GM18867 (cell line): ENCODE measurements at regions not wholly inside any gene's neighbourhood (a gene's known extent, or its start where the extent isn't known, plus 50 kb on each side); places are given as distances from the start of the nearest gene placed in this dataset.
"Not testable (repeated sequence)": the region's sequence is repeated elsewhere in the genome, so short reads cannot be mapped to it uniquely, and the experiment has no call there.

Source experiments
- ATAC-seq: cut with Tn5 transposase; IDR thresholded peaks from one replicate; pipeline ENCODE4 v1.9.1; 2021; ENCODE audit warnings: mild to moderate bottlenecking, moderate library complexity; ENCODE audit not compliant: unreplicated experiment

GRCh38 chr20:57781901-57782300, 72.1 kb upstream of the PMEPA1 start:
- ATAC-seq, result no peak

- no peak for ATAC-seq
Measured at GRCh38 chr20:57780906-57781305, 71.1 kb upstream of the PMEPA1 start.

GRCh38 chr20:57780398-57780797, 70.6 kb upstream of the PMEPA1 start:
- no peak for ATAC-seq

- ATAC-seq, result no peak
Measured at GRCh38 chr20:57779401-57780003, 69.7 kb upstream of the PMEPA1 start.

- ATAC-seq, result no peak
Measured at GRCh38 chr20:57777911-57778310, 68.1 kb upstream of the PMEPA1 start.

- no peak for ATAC-seq
Measured at GRCh38 chr20:57774951-57775350, 65.1 kb upstream of the PMEPA1 start.

- ATAC-seq, result no peak
Measured at GRCh38 chr20:57774111-57774880, 64.5 kb upstream of the PMEPA1 start.

GRCh38 chr20:57773059-57773815, 63.4 kb upstream of the PMEPA1 start:
- no peak for ATAC-seq

- ATAC-seq, result no peak
Measured at GRCh38 chr20:57772349-57772964, 62.6 kb upstream of the PMEPA1 start.

- ATAC-seq, result no peak
Measured at GRCh38 chr20:57770852-57771720, 61.3 kb upstream of the PMEPA1 start.

- not testable (repeated sequence) for ATAC-seq
Measured at GRCh38 chr20:57770401-57770800, 60.6 kb upstream of the PMEPA1 start.

- no peak for ATAC-seq
Measured at GRCh38 chr20:57769756-57770155, 59.9 kb upstream of the PMEPA1 start.

GRCh38 chr20:57768519-57768918, 58.7 kb upstream of the PMEPA1 start:
- no peak for ATAC-seq

GRCh38 chr20:57767441-57767840, 57.6 kb upstream of the PMEPA1 start:
- ATAC-seq, result no peak

- no peak for ATAC-seq
Measured at GRCh38 chr20:57763235-57763595, 53.4 kb upstream of the PMEPA1 start.

- ATAC-seq, result no peak
Measured at GRCh38 chr20:57762531-57763234, 52.9 kb upstream of the PMEPA1 start.

- no peak for ATAC-seq
Measured at GRCh38 chr20:57761413-57761734, 51.6 kb upstream of the PMEPA1 start.

GRCh38 chr20:57760698-57761412, 51.0 kb upstream of the PMEPA1 start:
- ATAC-seq, result no peak

GRCh38 chr20:57759724-57760123, 49.9 kb upstream of the PMEPA1 start:
- no peak for ATAC-seq
